Stimulated activated CD8-positive, alpha-beta memory T cell treated with anti-CD3 and anti-CD28 coated beads, Interleukin-4, amount 100 ng/mL, for 24 hours (primary cell): ENCODE measurements at regions not wholly inside any gene's neighbourhood (a gene's known extent, or its start where the extent isn't known, plus 50 kb on each side); places are given as distances from the start of the nearest gene placed in this dataset.

Experiments
- DNase-seq: peaks from one replicate; pipeline ENCODE4 v3.0.0-alpha.2; 2020; ENCODE audit warnings: low read depth

DNA sequence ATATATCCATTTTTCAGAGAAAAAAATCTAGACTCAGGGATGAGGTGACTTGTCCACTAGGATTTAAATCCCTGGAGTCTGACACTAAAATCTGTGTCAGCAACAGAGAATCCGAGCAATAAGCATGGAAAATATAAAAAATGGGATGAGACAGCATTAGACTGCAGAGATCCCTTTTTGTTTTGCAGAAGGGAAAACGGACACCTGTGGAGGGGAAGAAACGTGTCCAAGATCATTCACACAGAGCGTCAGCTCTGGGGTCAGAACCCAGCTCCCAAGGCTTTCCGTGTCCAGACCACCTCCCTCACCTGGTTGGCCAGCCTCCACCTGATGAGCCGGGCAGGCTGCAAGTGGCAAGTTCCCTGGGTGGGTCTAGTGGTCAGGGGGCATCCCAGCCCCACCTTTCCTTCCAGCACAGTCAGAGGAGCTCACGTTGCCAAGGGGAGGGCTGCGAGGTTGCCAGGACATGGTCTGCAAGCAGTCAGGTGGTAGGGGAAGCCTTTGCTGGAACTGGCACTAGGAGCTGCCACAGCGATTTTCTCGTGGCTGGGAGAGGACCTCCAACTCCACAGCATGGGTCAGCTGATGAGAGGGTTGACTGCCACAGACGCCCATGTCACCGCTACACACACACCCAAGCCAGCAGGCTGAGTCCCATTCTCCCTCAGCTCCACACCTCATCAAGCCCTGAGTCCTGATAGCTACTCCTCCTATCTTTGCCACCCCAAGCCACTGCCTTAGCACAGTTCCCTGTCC lies 65.9 kb upstream of the CPLX2 start:
- no peak for DNase-seq

DNA sequence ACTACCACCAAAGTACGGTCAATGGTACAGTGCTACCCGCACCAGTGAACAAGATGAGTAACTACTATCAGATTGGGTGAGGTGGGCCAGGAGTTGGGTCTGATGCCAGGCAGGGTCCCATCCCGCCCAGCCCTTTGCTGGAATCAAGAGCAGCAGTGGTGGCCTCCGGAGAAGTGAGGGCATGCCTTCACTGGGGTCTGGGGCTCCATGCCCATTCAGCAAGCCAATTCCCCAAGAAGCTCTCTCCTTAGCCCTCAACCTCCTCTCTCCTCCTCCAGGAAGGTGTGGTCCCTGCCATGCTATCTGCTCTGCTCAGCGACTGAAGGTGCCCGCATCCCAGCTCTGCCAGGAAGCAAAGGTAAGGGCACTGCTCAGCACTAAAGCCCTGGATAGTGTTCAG lies 62.7 kb upstream of the CPLX2 start:
- DNase-seq, result no peak

DNA sequence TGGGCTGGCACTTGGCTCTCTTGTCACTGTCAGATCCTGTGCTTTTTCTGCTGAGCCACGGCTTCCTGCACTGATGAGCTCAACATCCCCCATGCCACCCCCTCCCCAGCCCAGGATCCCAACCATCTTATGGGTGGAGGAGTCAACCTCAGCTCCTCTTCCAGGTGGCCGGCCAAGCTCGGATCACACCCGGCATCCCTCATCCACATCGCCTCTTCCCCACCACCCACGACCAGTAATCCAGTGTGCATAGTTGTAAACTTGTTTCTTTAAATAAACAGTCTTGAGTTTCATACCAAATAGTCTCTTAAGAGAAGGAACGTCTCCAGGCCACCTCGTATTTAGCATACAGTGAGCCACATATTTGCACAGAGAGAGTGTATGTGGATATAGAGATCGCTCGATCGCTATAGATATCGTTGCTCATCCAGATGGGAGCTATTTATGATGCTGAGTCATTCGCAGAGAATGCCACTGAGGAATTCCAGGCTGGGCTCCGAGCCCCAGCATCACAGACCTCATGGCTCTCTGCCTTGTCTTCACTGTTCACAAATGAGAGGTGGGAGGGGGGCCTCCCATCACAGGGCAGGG lies 61.8 kb upstream of the CPLX2 start:
- no peak for DNase-seq

DNA sequence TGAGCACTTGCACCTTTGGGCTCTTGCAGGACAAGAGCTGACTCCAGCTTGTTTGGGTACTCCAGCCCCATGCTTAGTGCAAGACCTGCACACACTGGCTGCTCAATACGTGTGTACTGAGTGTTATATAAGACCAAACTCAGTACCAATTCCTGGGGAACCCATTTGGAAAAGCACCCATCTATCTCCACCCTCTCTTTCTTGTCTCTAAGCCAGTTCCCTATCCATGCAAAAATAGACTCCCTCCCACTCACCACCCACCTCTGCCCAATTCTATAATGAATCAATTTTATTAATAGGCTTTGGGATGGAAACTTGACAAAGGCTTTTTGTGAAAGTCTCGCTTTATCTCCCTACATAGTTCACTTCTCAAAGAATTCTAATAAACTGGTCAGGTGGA lies 60.9 kb upstream of the CPLX2 start:
- DNase-seq, result no peak

DNA sequence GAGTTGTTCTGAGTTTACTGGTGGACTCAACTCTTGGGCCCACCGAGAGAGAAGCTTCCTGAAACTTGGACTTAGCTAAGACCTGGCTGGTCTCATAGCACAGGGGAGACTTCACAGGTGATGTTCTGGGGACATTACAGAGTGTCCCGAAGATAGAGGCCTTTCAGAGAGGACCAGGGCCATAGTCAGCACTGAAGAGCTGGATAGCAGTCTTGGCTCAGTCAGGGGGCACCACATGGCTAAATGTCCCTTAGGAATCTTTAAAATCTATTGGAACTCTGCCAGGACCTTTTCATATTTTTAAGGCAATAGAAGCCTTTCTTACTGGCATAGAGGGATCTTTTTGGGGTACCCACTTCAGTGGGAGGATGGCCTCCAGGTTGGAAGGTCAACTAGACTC lies 59.8 kb upstream of the CPLX2 start:
- DNase-seq, result no peak

DNA sequence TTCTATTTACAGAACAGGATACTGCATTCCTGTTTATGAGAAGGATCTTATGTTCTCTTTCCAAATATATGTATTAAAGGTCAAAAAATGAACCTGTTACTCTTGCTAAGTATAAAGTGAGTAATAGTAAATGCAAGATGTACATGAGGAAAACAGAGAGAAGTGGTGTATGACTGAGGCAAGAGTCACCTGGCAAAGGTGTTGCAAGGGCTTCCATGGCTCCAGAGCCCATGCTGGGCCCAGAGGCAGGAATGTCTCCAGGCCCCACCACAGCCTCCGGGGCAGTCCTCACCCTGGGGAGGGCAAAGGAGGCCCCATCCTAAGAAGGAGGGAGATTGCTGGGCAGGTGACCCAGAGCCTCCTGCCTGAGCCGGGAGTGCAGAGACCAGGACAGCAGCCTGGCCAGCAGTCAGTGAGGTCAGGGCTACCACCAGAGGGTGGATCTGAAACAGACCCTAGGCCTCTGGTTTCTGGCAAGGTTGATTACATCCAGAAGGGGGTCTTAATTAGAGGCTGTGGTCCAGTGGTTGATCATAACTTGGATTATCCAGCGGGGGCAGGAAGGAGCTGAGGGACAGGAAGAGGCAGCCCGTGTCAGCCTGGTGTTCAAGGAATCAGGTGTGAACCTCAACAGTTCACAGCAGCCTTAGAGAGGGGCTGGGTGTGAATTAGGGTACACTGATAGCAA lies 57.3 kb upstream of the CPLX2 start:
- no peak for DNase-seq

DNA sequence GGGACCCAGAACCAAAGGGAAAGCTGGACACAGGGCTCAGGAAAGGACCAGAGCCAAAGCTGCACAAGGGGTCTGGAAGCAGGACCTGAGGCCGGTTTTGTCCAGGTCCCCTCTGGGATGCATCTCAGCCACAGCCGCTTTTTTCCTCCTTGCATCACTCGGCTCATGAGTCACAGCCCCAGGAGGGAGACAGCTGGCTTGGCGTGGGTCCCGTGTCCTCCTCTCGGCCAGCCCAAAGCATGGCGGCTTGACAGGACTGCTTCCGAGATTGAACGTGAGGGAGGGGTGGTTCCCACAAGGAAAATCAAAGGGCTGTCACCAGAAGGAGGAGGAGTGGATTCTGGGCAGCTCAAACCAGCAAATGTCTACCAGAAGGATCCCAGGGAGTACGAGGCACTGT lies 56.7 kb upstream of the CPLX2 start:
- no peak for DNase-seq

DNA sequence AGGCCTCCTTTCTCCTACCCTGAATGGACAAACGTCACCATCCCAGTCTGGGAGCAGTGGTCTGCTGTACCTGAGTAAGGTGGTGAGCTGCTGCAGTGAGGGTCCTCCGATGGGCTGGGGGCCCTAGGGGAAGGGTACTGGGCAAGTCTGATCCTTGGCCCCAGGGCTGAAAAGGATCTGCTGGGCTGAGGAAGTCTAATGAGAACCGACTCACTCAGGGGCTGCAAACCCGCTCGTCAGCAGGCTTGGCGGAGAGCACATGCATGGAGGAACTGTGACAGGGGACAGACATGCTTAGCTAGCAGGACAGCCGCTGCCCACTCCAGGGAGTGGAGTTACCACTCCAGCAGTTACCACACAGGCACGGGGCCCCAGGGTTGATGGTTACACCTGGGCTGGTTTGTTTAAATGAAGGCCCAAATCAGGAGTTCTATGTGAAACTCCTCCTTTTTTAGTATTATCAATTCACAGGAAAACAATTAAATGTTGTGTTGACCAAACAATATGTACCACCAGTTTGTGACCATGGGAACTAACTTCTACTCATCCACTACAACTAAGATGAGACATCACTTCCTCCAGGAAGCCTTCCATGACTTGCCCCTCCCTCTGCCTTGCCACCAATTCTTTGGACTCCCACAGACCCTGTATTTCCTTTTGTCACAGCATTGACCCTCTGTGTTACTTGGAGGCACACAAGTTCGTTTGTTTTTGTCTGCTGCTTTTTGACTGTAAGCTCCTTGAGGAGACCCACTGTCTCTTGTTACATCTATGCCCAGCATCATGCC lies 56.1 kb upstream of the CPLX2 start:
- DNase-seq, result no peak

DNA sequence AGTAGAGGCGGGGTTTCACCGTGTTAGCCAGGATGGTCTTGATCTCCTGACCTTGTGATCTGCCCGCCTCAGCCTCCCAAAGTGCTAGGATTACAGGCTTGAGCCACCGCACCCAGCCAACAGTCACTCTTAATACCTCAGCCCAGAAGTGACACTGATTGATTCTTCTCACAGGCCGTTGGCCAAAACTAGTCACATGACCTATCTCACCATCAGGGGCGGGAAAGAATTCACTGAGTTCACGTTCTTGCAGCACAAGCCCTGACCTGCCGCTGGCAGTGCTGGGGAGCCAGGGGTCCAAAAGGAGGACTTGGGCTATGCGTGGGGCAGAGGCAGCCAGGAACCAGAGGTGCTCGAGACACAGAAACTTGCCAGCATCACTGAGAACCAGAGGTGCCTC lies 55.0 kb upstream of the CPLX2 start:
- DNase-seq, result no peak

DNA sequence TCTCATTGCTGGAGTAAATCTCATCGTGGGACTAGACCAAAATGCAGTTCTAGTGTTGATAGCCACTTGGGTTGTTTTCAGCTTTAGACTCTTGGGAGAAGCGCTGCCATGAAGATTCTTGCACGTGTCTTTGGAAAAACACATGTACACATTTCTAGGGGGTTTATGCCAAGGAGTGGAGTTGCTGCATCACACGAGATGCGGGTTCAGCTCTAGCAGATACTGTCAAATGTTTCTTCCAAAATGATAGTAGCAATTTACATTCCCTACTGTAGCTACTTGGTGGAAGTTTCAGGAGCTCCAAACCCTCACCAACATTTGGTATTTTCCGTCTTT lies 52.3 kb upstream of the CPLX2 start:
- no peak for DNase-seq

DNA sequence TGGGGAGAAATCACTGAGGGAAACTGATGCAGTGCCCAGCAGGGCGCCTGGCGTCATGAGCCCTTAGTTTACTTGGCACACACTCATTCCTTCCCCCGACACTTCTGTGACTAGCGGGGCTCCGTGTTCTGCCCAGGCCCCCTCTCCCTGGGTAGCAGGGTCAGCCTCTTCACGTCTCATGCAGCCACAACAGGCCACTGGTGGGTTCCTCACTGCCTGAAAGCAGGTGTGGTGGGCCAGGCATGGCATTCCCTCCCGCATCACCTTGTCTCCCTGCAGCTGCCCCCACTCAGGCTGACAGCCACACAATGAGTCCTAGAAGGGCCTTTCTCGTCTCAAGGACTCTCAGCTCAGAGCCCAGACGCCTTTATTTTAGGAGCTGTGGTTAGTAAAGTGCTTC lies 51.1 kb upstream of the CPLX2 start:
- no peak for DNase-seq
